HT-29 (cell line): ENCODE measurements at regions not wholly inside any gene's neighbourhood (a gene's known extent, or its start where the extent isn't known, plus 50 kb on each side); places are given as distances from the start of the nearest gene placed in this dataset.

ENCODE experiments used
- DNase-seq: peaks from one replicate; pipeline ENCODE4 v3.0.0-alpha.2; 2015; ENCODE audit warnings: low spot score

DNA sequence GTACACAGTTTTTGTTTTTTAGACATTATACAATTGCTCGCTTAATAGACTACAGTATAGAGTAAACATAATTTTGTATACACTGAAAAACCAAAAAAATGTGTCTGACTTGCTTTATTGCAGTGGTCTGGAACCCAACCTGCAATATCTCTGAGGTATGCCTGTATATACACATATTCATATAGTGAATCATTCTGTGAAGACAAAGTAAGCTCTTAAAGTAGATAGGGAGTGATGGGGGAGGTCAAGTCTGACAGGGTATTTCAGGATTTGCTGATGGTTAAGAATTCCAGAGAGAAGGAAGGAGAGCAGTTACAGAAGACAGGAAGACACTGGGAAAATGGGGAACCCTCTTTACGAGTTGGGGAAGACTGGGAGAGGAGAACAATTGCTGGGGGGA is 417.9 kb downstream of the CD109 start:
- DNase-seq: no peak

DNA sequence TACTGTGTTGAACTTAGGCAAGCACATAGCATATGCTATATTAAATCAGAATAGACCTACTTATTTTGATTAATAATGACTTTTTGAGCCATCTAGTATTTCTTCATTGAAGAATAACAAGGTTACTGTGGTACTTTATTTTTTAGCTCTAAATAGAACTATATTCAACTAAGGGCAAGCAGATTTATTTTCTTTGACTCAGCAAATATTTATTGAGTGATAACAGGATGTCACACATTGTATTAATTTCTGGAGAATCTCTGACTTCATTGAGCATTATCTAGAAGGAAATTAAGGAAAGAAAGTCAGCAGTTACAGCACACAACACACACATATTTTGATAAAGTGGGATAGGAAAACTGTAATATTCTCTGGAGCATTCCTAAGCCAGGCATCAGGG is 407.4 kb downstream of the CD109 start:
- no peak for DNase-seq

DNA sequence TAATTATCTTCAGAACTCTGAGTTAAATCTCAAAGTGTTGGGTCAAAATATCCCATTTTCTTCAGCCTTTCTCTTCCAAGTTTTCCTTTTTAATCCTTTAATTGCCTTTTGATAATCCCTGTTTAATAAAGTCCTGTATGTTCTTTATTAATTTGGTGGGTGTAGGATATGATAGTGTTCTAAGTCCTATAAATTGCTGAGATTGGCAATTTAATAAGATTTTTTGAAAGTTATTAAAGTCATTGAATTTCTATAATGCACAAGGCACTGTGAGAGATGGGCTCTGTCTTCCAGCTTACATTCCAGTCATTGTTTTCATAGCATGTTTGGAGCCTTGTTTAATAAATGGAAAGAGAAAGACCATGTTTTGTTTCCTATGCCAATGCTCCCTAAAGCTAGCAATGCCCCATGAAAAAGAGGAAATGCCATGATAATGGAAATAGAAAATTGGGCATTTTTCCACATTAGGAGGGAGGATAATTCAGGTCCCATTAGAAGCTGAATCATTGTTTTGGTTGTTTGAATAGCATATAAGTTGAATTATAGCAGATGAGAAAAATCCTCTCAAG is 404.8 kb downstream of the CD109 start:
- no peak for DNase-seq

DNA sequence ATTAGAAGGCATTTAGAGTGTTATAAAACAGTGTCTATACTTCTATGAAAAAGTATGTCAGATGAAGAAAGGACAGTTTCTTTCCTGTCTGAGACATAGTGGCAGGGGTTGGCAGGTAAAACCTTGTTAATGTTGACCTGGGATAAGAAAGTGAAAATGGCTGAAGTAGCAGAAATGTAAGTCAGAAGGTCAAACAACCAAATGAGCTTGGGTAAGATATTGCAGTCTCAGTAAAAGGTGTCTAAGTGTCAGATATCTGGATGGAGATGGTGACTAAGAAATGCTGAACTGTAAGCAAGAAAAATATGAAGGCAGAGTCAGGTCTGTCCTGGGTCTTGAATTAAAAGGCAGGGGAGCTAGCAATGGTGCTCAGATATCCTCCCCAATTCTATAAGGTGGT is 400.3 kb downstream of the CD109 start:
- no peak for DNase-seq

DNA sequence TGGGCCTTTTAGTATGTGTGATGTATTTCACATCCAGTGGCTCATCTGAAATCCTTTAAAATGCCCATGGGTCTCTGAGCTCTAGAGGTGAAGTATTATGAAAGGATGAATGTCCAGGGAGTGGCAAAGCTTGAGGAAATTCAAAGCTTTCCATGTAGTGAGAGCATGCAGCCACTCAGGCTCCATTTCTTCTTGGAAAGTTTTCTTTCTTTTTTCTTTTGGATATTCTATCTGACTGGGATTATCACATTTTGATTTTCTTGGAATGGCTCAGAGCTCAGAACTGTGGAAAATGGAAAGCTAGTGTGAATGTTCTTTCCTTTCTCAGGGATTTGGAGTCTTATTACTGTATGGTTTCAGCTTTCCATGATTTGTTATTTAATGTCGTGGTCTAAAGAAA is 397.4 kb downstream of the CD109 start:
- no peak for DNase-seq

DNA sequence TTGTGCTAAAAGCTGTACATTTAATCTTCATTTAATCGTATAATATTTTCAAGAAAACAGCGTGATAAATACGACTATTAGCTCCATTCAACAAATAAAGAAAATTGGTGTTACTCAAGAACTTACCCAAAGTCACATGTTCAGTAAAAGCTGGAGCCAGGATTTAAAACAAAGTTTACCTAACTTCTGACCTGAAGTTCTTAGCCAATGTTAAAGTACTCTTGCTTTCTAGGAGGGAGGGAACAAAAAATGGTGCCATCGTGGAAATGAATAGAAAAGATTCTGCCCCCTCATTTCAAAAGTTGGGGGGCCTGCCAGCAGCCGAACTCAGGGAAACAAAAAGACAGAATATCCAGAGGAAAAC is 395.8 kb downstream of the CD109 start:
- DNase-seq: no peak

DNA sequence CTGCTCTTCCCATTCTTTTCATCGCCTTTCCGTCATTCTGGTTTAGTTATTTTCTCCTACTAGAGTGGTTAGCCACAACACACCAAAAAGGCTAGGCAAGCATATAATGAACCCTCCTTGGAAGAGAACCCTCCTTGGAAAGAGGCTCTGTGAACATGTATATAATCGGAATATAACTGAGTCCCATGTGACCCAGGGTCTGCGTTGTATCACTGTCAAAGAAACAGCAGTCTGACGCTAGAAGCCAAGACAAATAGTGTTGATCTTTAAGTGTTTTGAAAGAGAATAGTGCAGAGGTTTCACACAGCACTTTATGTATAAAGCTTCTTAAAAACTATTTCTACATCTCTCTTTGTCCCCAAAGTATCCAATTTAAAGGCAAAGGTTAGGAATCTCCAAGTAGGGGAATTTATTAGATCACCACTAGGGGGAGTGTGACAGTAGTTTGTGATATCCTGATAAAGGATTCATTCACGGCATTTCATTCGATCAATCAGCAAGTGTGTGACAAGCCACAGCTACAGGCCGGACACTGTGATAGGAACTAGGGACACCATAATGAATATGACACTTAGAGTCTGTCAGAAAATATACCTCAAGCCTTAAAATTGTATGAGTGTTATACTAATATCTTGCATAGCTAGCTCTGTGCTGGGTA is 395.3 kb downstream of the CD109 start:
- DNase-seq: peak; percentile 51

DNA sequence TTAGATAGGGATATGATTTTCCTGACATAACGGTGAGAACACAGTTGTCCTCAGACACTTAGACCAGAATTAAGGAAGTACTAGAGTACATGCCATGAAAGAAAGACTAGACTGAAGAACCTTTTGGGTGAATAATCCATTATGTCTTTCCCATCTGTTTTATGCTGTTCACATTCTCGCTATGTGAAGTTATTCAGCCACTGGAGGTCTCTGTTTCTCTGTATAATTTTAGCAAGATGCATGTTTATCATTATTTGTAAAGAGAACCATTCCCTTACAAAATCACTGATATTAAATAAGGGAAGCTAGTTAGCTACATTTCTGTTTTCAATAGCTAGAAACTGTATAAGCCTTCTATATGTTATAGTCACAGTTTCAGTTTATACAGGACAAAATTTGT is 391.9 kb downstream of the CD109 start:
- DNase-seq: peak; percentile 15

DNA sequence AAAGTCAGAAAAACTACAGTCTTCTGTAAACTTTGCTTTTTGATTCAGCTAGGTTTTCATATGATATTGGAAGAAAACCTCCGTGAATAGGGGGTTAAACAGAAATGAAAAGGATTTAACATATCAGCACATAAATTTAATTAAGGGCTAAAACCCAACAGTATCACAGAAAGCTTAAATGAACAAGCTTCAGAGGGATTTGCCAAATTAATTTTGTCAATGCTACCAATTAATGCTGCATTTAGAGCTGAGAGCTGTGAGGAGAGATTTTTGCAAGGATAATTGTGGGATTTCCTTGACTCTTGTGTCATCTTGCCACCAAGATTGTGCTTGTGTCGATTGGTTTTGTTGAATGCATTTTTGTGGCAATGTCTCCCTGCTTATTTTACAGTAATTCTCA is 379.9 kb downstream of the CD109 start:
- no peak for DNase-seq

DNA sequence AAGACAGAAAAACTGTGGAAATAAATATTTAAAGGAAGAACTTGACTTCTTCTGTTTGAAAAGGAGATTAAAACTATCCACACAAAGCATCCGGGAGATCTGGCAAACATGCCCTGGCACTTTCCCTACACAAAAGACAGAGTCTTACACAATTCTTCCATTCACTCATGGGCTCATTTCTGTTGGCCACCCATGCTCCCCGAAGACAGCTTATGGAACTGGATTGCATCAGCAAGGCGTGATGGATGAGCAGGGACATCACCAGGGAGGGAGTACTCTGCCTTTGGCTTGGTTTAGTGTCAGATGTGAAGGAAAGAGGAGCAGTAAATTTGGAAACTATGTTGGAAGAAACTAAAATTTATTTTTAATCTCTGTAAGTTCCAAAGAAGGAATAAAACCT is 379.3 kb downstream of the CD109 start:
- DNase-seq: no peak

DNA sequence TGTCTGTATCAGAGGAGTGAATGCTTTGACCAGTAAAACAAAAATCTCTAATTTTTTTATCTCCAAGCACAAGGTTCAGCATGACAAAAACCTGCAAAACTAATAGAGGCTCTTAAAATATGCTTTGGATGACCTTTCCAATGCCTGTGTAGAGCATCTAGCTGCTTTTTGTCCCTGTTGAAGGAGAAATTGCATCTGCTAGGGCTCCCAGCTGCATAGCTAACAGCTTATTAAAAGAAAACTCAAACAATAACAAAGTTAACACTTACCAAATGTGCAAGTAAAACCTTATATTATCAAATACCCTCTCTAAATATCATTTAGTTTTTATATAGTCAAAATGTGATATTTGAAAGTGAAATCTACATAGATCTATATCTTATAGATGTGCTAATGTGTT is 378.6 kb downstream of the CD109 start:
- no peak for DNase-seq

DNA sequence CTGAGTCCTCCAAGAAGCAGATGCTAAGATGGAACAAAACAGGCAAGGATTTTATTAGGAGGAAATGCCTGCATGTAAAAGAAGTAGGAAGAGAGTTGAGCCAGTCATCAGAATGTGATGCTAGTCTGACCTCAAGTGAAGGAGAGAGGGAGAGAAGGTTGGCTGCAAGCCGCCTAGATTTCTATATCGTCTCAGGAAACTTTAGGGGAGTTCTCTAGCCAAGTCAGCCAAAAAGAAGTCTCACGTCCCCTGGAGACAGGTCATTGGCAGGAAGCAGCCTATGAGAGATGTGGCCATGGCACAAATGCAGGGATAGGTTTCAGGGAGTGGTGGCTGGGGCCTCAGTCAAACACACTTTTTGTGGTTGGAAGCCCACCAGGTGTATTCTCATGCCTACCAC is 378.0 kb downstream of the CD109 start:
- DNase-seq: no peak

DNA sequence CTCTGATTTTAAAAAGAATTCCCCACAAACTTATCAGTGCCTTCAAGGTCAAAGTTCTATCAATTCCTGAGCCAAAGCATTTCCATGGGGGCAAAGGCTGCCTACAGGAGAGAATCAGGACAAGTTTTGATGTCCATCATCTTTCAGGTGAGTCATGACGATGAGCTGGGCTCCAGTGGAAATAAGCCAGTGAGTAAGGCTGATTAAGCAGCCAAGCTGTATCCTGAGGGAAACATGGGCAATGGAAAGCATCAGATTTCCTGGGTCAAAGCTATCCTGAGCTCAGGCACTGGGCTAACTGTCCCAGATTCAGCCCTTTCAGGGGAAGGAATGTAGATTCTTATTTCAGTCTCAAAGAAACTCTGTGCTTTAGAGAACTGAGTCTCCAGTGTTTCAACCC is 377.4 kb downstream of the CD109 start:
- no peak for DNase-seq

DNA sequence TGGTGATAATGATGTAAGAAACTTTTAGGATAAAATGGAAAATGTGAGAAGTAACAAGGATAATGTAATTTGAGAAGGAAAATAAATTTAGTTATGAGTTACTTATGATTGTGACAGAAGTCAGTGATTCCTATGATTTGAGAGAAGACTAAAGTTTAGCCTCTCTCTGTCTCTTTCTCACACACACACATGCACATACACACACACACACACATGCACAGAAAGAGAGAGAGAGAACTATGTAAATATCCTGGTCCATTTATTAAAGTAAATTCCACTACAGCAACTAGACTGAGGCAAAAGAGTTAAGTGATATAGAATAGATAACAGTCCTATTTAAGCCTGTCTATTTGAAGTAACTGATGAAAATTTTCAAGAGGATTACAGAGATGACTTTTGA is 375.2 kb downstream of the CD109 start:
- DNase-seq: no peak

DNA sequence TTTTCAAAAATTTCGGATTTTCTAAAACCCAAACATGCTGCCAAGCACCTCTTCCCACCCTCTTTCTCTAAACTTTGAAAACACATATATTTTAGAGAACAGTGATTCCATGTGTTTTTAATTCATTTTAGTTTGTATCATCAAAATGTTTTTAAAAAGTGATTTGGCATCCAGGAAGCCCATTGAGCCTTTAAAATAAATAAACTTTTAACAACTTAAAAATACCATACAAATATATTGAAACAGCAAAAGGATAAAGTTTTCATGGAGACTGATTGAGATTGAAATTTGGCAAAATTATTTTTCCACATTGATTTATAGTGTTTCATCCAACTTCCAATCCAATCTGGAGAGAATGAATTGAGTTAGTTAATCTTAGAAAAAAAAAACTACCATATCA is 374.7 kb downstream of the CD109 start:
- no peak for DNase-seq

DNA sequence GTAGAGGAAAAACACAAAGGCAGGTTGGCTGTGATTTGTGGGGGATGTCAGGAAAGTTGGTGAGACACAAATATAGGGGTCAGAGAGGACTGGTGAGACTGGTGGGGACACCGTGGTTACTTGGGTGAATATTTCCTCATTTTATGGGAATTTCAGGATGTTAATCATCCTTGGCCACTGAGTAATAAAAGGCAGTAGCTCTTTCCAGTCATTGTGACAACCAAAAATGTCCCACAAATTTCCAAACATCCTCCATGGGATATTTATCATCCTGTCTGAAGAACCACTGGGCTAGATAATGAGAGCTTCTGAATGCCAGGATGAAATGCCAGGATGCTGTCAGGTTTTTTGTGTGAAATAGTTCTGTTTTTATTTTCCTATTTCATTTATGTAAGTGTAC is 374.1 kb downstream of the CD109 start:
- no peak for DNase-seq

DNA sequence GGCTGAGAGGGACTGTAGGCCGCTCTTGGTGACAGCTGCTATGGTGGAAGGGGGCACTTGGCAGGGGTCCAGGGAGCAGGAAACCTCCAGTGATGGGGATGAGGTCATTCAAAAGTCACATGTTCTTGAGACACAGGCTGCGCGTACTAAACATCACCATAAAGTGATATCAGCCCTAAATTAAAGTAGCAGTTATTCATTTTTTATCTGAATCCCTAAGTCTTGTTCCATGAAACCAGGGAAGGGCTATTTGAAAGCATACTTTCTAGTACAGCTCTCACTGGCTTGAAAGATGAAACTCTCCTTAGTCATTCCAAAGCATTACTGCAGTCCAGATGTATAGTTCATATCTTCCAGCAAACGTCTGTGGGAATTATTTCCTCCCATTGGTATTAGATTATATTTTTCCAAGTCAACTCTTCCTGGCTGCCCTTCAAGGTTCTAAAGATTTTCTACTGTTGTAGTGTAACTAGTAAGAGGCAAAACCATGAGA is 373.1 kb downstream of the CD109 start:
- DNase-seq: no peak

DNA sequence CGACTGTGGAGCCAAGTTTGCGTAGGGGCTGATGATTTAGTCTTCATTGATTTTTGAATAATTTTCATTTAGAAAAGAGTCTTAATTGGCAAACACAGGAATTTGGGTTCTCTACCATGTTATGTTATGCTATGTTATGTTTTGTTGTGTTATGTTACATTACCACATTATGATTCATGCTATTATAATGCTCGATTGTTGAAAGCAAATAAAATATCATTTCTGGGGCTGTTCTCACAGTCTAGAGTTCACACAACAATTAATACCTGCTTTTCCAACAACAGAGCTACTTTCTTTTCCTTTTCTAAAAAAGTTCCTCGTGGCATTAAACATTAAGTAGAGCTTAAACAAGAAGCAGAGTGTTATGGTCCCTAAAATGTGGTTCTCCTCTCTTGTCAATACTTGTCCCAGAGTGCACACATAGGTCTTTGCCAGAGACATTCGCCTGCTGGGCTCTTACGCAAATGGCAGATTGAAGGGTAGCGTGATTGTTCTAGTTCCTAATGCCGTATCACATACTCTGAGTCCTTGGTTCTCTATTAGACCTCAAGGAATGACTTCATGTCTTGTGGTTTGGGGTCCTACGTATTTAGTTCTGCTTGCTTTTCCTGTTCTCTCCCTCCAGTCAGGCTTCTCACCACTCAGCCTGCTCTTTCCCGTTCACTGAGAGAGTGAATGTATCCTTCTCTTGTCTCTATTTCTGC is 370.3 kb downstream of the CD109 start:
- DNase-seq: no peak

DNA sequence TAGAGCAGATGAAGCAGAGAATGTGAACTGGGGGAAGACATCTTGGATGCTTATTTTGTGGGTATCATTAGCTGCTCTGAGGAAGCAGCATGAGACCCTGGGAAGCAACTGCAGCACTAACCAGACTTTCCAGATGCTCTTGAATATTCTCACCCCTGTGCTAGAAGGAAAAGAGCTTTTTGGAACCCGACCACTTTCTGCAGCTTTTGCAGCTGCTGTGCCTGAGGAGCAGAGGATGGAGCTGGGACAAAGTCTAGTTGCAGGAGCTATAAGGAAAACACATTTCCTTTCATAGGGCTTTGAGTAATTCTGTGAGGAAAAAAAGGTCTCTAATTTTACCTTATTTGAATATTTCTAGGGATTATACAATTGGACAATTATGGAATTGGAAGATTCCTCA is 369.7 kb downstream of the CD109 start:
- DNase-seq: no peak

DNA sequence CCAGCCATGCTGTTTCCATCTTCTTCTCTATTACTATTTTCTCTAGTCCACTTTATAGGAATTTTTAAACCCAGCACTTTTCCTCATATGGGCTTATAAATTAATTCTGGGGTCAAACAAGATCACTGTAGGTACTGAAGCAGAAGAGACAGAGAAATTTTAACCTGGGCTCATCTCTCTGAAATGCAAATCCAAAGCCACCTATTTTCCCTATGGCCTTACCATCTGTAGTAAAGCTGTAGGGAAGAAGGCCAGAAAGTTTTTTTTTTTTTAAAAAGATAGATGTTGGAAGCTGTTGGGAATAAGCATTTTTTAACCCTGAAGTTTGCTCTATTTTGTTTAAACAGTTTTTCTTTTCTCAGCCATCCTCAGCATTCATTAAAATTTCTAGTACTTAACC is 367.4 kb downstream of the CD109 start:
- no peak for DNase-seq

DNA sequence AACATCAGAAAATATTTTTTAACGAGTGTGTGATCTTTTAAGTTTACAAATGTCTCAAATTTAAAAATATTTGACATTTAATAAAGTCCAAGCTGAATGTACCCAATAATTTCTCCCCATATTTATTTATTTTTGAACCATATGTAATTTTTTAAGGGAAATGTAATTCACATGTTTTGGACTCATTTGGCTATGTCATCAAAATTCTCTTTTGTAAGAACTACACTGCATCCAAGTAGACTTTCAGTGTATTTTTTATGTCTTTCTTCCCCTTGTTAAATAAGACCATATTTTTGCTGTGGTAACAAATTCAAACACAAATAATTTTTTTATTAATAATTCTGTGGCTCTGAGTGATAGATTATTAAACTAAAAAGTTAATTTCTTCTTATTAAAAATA is 365.2 kb downstream of the CD109 start:
- DNase-seq: no peak

DNA sequence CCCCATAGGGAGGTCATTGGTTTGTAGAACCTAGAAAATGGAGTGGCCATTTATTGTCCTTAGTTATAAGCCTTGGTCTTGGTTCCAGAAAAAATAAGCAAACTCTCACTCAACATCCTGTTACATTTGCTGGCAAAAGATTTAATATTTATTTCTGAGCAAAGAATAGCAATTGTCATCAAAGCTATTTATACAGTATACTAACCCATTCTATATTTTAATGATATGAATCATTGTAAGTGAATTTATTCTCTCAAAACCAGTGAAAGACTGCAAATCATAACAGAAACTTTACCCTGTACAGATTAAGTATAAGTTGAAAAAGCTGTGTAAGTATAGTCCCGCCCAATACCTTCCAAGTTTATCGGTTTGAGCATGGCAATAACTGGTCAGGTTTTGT is 364.4 kb downstream of the CD109 start:
- no peak for DNase-seq

DNA sequence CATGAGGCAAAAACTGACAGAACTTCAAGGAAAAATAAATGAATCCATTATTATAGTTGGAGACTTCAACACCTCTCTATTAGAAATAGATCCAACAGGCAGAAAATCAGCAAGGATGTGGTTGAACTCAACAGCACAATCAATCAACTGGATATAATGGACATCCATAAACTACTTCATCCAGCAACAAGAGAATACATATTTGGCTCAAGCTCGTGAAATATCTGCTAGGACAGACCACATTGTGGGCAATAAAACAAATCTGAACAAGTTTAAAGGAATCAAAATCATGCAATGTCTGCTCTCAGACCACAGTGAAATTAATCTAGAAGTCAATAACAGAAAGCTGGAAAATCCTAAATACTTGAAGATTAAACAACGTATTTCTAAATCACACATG is 362.6 kb downstream of the CD109 start:
- no peak for DNase-seq
